GM10266 (cell line): ENCODE measurements at regions not wholly inside any gene's neighbourhood (a gene's known extent, or its start where the extent isn't known, plus 50 kb on each side); places are given as distances from the start of the nearest gene placed in this dataset.
A peak's percentile ranks its signal among the peaks of the same experiment; 100 is the strongest.

Experiments used
- DNase-seq: peaks from one replicate; pipeline ENCODE4 v3.0.0; 2012; ENCODE audit errors: extremely low spot score
- CTCF ChIP-seq: IDR thresholded peaks from 2 replicates; pipeline ENCODE4 v1.5.1; 2012; ENCODE audit warnings: mild to moderate bottlenecking, low read depth; ENCODE audit not compliant: control insufficient read depth, insufficient read depth; ENCODE audit errors: missing control alignments

- DNase-seq: no peak
These were observed 143.5 kb upstream of the GHITM start for GRCh38 chr10:83995738-83996331.

DNA sequence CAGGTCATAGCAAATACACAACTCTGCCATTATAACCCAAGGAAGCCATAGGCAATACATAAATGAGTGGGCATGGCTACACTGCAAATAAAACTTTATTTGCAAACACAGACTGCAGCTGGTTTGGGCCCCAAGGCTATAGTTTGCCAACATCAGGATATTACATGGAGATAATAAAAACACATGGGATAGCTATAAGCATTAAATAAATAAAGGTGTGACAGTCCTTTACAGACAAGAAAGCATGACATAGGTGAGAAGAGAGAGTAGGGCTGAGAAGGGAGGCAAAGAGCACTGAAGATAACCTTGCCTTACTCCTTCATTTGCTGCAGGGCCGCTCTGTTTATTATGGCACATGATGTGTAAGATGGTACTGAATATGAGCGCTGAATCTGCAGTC lies 135.1 kb upstream of the GHITM start:
- no peak for TF ChIP-seq CTCF
- DNase-seq: no peak

More at GRCh38 chr10:83995738-83996331, 143.5 kb upstream of the GHITM start:
- no peak for TF ChIP-seq CTCF

GRCh38 chr10:84005403-84005802 lies 133.9 kb upstream of the GHITM start:
- no peak for DNase-seq

DNA sequence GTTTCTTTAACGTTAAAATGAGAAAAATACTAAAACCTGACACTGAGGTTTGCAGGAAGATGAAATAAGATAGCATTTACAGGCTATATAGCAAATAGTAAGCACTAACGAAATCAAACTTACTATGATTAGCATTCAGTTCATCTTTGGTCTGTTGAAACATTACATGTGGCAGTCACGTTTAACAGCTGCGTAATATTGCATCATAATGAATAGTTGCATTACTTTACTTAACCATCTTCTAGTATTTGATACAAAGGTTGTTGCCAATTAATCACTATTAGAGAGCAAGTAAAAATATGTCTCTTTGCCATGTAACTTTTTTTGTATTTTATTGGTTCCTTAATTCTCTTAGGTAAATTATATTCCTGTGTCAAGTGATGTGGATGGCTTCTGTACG lies 131.8 kb upstream of the GHITM start:
- no peak for DNase-seq
- no peak for TF ChIP-seq CTCF

More at GRCh38 chr10:84005403-84005802, 133.9 kb upstream of the GHITM start:
- no peak for TF ChIP-seq CTCF

- peak; percentile 89 for TF ChIP-seq CTCF
- DNase-seq: peak; percentile 51
These were observed 130.4 kb upstream of the GHITM start for GRCh38 chr10:84008878-84009277.

- TF ChIP-seq CTCF: no peak
- DNase-seq: no peak
These were observed 126.9 kb upstream of the GHITM start for GRCh38 chr10:84012431-84012830.

- DNase-seq: peak; percentile 35
- no peak for TF ChIP-seq CTCF
These were observed 126.4 kb upstream of the GHITM start for GRCh38 chr10:84012831-84013458.
